ENCODE measurements at regions not wholly inside any gene's neighbourhood (a gene's known extent, or its start where the extent isn't known, plus 50 kb on each side); places are given as distances from the start of the nearest gene placed in this dataset.

GRCh38 chr12:107374161-107374840, 281.0 kb upstream of the CRY1 start:
- Histone ChIP-seq H3K4me3 (no peak overlapping the region), H3K9me2 (replicated peaks; ENCODE audit: insufficient read depth) (no peaks in the 10 kb centered on the region), H3K27me3 (no peaks in the 10 kb centered on the region), H3K9me3 (ENCODE audit: low read depth) (no peaks in the 10 kb centered on the region), H3K4me2 (no peak overlapping the region), H2AFZ (no peak overlapping the region), H3K4me1 (ENCODE audit: insufficient read depth) (peaks cover 9% of the 10 kb centered on the region), H3K79me2 (no peaks in the 10 kb centered on the region), H3K36me3 (replicated peaks; ENCODE audit: insufficient read depth, low read depth) (no peaks in the 10 kb centered on the region), H4K20me1 (ENCODE audit: insufficient read depth, poor library complexity, severe bottlenecking) (no peaks in the 10 kb centered on the region), H3K27ac (no peak overlapping the region)
- no peak for DNase-seq (ENCODE audit: low spot score)
- no peak for TF ChIP-seq CTCF (IDR thresholded peaks at IDR 0.05; ENCODE audit: poor library complexity)
- TF ChIP-seq EZH2 (IDR thresholded peaks at IDR 0.05; ENCODE audit: borderline replicate concordance) = no peak
- TF ChIP-seq EZH2phosphoT487 (IDR thresholded peaks at IDR 0.05; ENCODE audit: low read depth, severe bottlenecking, unreplicated experiment) = no peak
- WGBS (ENCODE audit: low lambda C conversion rate, missing lambda C conversion rate) = 62% methylated on average over 8 of the region's 10 CpGs

DNA sequence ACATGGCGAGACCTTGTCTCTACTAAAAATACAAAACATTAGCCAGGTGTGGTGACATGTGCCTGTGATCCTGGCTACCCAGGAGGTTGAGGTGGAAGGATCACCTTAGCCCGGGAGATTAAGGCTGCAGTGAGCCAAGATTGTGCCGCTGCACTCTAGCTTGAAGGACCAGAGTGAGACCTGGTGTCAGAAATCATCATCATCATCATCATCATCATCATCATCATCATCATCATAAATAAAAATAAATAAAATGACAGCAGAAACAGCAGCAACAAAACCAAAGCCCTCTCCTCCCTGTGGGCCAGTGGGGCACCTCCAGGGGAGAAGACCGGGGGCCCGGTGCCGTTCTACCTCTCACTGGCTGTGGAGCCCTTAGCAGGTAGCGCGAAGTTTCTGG, 281.9 kb upstream of the CRY1 start:
- H3K4me1 ChIP-seq (ENCODE audit: insufficient read depth) = peaks cover 13% of the 10 kb centered on the region
- H3K4me3 ChIP-seq = no peak overlapping the region
- no peaks in the 10 kb centered on the region for H3K36me3 ChIP-seq (replicated peaks; ENCODE audit: insufficient read depth, low read depth)
- no peak overlapping the region for H3K27ac ChIP-seq
- no peaks in the 10 kb centered on the region for H3K9me2 ChIP-seq (replicated peaks; ENCODE audit: insufficient read depth)
- no peaks in the 10 kb centered on the region for H4K20me1 ChIP-seq (ENCODE audit: insufficient read depth, poor library complexity, severe bottlenecking)
- WGBS (ENCODE audit: low lambda C conversion rate, missing lambda C conversion rate) = 95% methylated on average over 8 of the region's 8 CpGs
- H2AFZ ChIP-seq = no peak overlapping the region
- no peaks in the 10 kb centered on the region for H3K27me3 ChIP-seq
- no peaks in the 10 kb centered on the region for H3K9me3 ChIP-seq (ENCODE audit: low read depth)
- TF ChIP-seq EZH2 (IDR thresholded peaks at IDR 0.05; ENCODE audit: borderline replicate concordance) (no peak), EZH2phosphoT487 (IDR thresholded peaks at IDR 0.05; ENCODE audit: low read depth, severe bottlenecking, unreplicated experiment) (no peak), CTCF (IDR thresholded peaks at IDR 0.05; ENCODE audit: poor library complexity) (no peak)
- H3K4me2 ChIP-seq = no peak overlapping the region
- no peaks in the 10 kb centered on the region for H3K79me2 ChIP-seq
- DNase-seq (ENCODE audit: low spot score) = no peak

- no peaks in the 10 kb centered on the region for H3K79me2 ChIP-seq
- H4K20me1 ChIP-seq (ENCODE audit: insufficient read depth, poor library complexity, severe bottlenecking) = no peaks in the 10 kb centered on the region
- no peak for DNase-seq (ENCODE audit: low spot score)
- H3K4me2 ChIP-seq = no peak overlapping the region
- H3K4me3 ChIP-seq = no peak overlapping the region
- H2AFZ ChIP-seq = no peak overlapping the region
- H3K4me1 ChIP-seq (ENCODE audit: insufficient read depth) = peaks cover 19% of the 10 kb centered on the region
- H3K36me3 ChIP-seq (replicated peaks; ENCODE audit: insufficient read depth, low read depth) = no peaks in the 10 kb centered on the region
- no peak overlapping the region for H3K27ac ChIP-seq
- H3K9me3 ChIP-seq (ENCODE audit: low read depth) = no peaks in the 10 kb centered on the region
- no peak for TF ChIP-seq CTCF (IDR thresholded peaks at IDR 0.05; ENCODE audit: poor library complexity)
- no peak for TF ChIP-seq EZH2phosphoT487 (IDR thresholded peaks at IDR 0.05; ENCODE audit: low read depth, severe bottlenecking, unreplicated experiment)
- TF ChIP-seq EZH2 (IDR thresholded peaks at IDR 0.05; ENCODE audit: borderline replicate concordance) = no peak
- WGBS (ENCODE audit: low lambda C conversion rate, missing lambda C conversion rate) = 94% methylated on average over 6 of the region's 6 CpGs
- H3K27me3 ChIP-seq = no peaks in the 10 kb centered on the region
- no peaks in the 10 kb centered on the region for H3K9me2 ChIP-seq (replicated peaks; ENCODE audit: insufficient read depth)
Measured at GRCh38 chr12:107377596-107378385, 284.4 kb upstream of the CRY1 start.
